ENCODE measurements at regions not wholly inside any gene's neighbourhood (a gene's known extent, or its start where the extent isn't known, plus 50 kb on each side); places are given as distances from the start of the nearest gene placed in this dataset.

GRCh38 chr3:6807967-6808588, 52.8 kb upstream of the GRM7 start:
- intact Hi-C loops (cut with DNase I): loop anchor here in 1 of 10 donors (10.0 kb wide), 1 partner anchor 1583 kb away; no protein-coding TSS in a partner anchor
- Histone ChIP-seq H3K9me3 (no peaks in the 10 kb centered on the region), H3K4me3 (no peak overlapping the region), H3K27ac (no peak overlapping the region), H3K4me1 (no peaks in the 10 kb centered on the region), H3K27me3 (peaks cover 0 to 5% (median 0%) of the 10 kb centered on the region in 9 donors), H3K36me3 (no peaks in the 10 kb centered on the region)
- ATAC-seq: no peak
- DNase-seq: no peak
- TF ChIP-seq CTCF (IDR thresholded peaks at IDR 0.05) (no peak), POLR2A (IDR thresholded peaks at IDR 0.05) (no peak)
- 53 to 58% (median 56%) methylated on average over 8 of the region's 8 CpGs for WGBS, 4 donors

GRCh38 chr3:6809349-6809748, 51.6 kb upstream of the GRM7 start:
- H3K27me3 ChIP-seq: peaks cover 0 to 5% (median 0%) of the 10 kb centered on the region in 9 donors
- H3K4me1 ChIP-seq: no peaks in the 10 kb centered on the region
- H3K27ac ChIP-seq: no peak overlapping the region
- 42 to 69% (median 55%) methylated on average over 2 of the region's 2 CpGs for WGBS, 4 donors
- DNase-seq (no peak), ATAC-seq (no peak)
- TF ChIP-seq CTCF (IDR thresholded peaks at IDR 0.05) (no peak), POLR2A (IDR thresholded peaks at IDR 0.05) (no peak)
- H3K9me3 ChIP-seq: no peaks in the 10 kb centered on the region
- H3K36me3 ChIP-seq: no peaks in the 10 kb centered on the region
- intact Hi-C loops (cut with DNase I): loop anchor here in 1 of 10 donors (10.0 kb wide), 1 partner anchor 1585 kb away; no protein-coding TSS in a partner anchor
- no peak overlapping the region for H3K4me3 ChIP-seq
